Karpas-422 (cell line): ENCODE measurements at regions not wholly inside any gene's neighbourhood (a gene's known extent, or its start where the extent isn't known, plus 50 kb on each side); places are given as distances from the start of the nearest gene placed in this dataset.
"Not testable (repeated sequence)": the region's sequence is repeated elsewhere in the genome, so short reads cannot be mapped to it uniquely, and the experiment has no call there.

Experiments
- DNase-seq: peaks from one replicate; pipeline ENCODE4 v3.0.0-alpha.2; 2015
- H2AFZ ChIP-seq: fragments of 200-600 bp; sonication (generic); 2 replicates; pipeline ENCODE4 v1.6.1; 2014; ENCODE audit warnings: antibody characterized with exemption, low read length, mixed read lengths
- H3K27ac ChIP-seq: fragments of 200-600 bp; sonication (generic); 2 replicates; pipeline ENCODE4 v1.5.1; 2014; ENCODE audit warnings: mild to moderate bottlenecking, low read length, moderate library complexity
- H3K27me3 ChIP-seq: fragments of 200-600 bp; sonication (generic); 2 replicates; pipeline ENCODE4 v1.6.1; 2014; ENCODE audit warnings: low read length, mixed read lengths
- H3K36me3 ChIP-seq: fragments of 200-600 bp; sonication (generic); 2 replicates; pipeline ENCODE4 v1.6.1; 2014; ENCODE audit warnings: low read length, mixed read lengths; ENCODE audit not compliant: insufficient read depth
- H3K4me1 ChIP-seq: fragments of 200-600 bp; sonication (generic); 2 replicates; pipeline ENCODE4 v1.6.1; 2014; ENCODE audit warnings: mild to moderate bottlenecking, low read length, mixed read lengths
- H3K4me2 ChIP-seq: fragments of 200-600 bp; sonication (generic); 2 replicates; pipeline ENCODE4 v1.6.1; 2014; ENCODE audit warnings: low read length, low read depth, mild to moderate bottlenecking; ENCODE audit not compliant: poor library complexity, severe bottlenecking
- H3K4me3 ChIP-seq: fragments of 200-600 bp; sonication (generic); 2 replicates; pipeline ENCODE4 v1.5.1; 2014; ENCODE audit warnings: mild to moderate bottlenecking, antibody characterized with exemption, low read length, mixed read lengths
- H3K79me2 ChIP-seq: fragments of 200-600 bp; sonication (generic); 2 replicates; pipeline ENCODE4 v1.6.1; 2014; ENCODE audit warnings: mild to moderate bottlenecking, low read length, mixed read lengths
- H3K9ac ChIP-seq: fragments of 200-600 bp; sonication (generic); 2 replicates; pipeline ENCODE4 v1.6.0; 2014; ENCODE audit warnings: low read length
- H3K9me2 ChIP-seq: fragments of 200-600 bp; sonication (generic), shearing (Covaris generic); replicated peaks from 2 replicates; pipeline ENCODE4 v1.6.0; 2014; ENCODE audit warnings: mild to moderate bottlenecking, low read length, moderate library complexity; ENCODE audit not compliant: insufficient read depth
- H3K9me3 ChIP-seq: fragments of 300-700, 200-600 bp; sonication (generic); 2 replicates; pipeline ENCODE4 v1.6.1; 2014; ENCODE audit warnings: low read length, mixed read lengths
- H4K20me1 ChIP-seq: fragments of 200-600 bp; sonication (generic); 2 replicates; pipeline ENCODE4 v1.6.1; 2014; ENCODE audit warnings: mild to moderate bottlenecking, antibody characterized with exemption, low read length, low read depth; ENCODE audit not compliant: insufficient read depth

DNA sequence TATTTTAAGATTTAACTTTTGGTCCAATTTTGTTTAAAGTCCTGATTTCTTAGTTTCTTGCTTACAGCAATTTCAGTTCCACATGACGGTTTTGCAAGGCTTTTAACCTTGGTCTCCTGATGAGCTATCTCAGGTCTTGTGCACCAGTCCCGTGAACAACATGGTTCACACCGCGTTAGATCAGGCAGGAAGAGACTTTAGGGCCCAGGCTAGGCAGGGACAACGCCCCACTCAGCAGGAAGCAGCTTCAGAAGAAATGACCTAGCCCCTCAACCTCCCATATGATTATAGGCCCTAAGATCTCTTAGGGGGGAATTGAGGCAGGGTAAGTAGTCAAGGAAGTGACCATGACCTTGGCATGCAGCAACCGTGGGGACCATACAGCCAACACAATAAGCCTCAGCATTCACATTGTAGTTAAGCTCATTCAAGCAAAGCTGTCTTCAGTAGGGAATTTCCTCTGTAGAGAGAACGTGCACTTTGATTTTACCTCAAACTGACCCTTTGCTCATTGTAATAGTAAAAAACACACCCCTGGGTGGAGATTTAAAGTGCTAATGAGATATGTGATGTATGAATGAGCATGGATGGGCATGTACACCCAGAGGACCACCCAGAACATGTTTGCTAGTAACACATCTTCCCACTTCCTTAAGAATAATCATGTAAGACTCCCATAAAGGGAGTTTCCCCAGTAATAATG, 55.3 kb upstream of the CT45A1 start:
- not testable (repeated sequence) for H3K9ac ChIP-seq, H3K36me3 ChIP-seq, H3K9me2 ChIP-seq, H2AFZ ChIP-seq, H3K79me2 ChIP-seq, H3K9me3 ChIP-seq, H3K4me2 ChIP-seq, H3K4me1 ChIP-seq, H3K4me3 ChIP-seq, H4K20me1 ChIP-seq, H3K27me3 ChIP-seq, DNase-seq, H3K27ac ChIP-seq
